ENCODE measurements at regions not wholly inside any gene's neighbourhood (a gene's known extent, or its start where the extent isn't known, plus 50 kb on each side); places are given as distances from the start of the nearest gene placed in this dataset.

DNA sequence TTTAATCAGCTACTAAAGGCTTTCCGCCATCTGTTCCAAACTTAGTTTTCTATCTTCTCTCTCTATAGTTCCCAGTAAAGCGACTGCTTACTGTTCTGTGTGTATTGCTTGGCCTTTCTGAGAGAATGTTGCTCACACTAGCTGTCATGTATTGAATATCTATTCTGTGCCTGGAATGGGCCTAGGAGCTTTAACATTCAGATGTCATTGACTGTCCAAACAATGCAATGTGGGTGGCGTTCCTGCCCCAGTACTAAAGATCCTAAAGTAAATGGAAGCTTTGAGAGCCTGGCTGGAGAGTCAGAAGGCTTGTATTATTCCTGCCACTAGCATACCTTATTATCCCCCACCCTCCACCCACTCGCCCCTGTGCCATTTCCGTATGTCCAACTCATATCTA, 163.5 kb downstream of the SDHAF3 start:
- TF ChIP-seq, protein P1, sequence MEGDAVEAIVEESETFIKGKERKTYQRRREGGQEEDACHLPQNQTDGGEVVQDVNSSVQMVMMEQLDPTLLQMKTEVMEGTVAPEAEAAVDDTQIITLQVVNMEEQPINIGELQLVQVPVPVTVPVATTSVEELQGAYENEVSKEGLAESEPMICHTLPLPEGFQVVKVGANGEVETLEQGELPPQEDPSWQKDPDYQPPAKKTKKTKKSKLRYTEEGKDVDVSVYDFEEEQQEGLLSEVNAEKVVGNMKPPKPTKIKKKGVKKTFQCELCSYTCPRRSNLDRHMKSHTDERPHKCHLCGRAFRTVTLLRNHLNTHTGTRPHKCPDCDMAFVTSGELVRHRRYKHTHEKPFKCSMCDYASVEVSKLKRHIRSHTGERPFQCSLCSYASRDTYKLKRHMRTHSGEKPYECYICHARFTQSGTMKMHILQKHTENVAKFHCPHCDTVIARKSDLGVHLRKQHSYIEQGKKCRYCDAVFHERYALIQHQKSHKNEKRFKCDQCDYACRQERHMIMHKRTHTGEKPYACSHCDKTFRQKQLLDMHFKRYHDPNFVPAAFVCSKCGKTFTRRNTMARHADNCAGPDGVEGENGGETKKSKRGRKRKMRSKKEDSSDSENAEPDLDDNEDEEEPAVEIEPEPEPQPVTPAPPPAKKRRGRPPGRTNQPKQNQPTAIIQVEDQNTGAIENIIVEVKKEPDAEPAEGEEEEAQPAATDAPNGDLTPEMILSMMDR (conservative IDR thresholded peaks at IDR 0.05) = no peak
- no peak overlapping the region for H3K27ac ChIP-seq

DNA sequence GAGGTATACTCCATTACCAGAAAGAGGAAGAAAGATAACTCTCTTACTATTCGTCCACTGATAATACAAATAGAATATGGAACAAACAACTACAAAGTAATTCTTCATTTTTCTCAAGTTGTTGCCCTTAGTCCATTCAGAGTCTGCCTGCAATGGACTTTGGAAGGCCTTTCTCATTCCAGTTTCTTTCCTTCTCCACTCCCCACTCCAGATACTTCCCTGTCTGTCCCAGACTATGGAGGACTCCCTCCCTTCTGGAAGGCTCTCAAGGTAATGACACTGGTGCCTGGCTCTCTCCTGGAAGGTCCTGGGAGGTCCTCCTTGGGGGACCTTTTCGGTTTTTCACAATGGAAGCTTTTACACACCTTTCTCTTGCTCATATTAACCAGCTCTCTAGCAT, 167.8 kb downstream of the SDHAF3 start:
- TF ChIP-seq, protein P1 (conservative IDR thresholded peaks at IDR 0.05) = no peak
- no peak overlapping the region for H3K27ac ChIP-seq

DNA sequence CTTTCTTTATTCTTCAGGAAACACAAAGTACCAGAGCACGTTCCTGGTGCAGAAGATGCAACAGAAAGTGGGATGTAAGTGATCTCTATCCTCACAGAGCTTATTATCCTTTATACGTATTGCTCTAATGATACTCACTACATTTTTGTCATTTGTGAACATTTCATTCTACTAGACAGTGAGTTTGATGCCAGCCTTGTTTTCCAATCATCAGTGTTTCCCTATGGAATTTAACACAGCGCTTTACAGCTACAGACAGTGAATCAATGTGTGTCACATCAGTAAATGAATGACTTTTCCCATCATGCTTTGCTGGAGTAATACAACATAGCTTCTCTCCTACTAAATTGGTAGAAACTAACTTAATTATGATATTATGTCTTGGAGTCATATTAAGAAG, 175.5 kb downstream of the SDHAF3 start:
- TF ChIP-seq, protein P1 (conservative IDR thresholded peaks at IDR 0.05) = no peak

DNA sequence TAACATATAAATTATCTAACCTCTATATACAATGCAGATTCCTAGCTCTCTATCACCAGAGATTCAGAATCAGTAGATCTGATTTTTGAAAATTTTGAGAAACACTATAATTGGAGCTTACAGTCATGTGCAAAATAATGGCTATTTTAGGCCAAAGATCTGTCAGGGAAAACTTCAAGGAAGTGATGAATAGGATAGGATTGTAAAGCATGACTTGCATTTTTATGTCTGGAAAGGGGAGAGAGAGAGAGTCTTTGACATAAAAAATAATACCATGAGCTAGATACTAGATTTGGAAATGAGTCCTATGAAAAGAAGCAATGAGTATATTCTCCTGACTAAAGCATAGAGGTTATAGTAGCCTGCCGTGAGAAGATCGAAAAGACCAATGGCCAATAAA, 181.1 kb downstream of the SDHAF3 start:
- H3K27ac ChIP-seq = no peak overlapping the region
- TF ChIP-seq, protein P1 (conservative IDR thresholded peaks at IDR 0.05) = no peak

More for the DNA sequence above, 175.5 kb downstream of the SDHAF3 start:
- no peak overlapping the region for H3K27ac ChIP-seq

DNA sequence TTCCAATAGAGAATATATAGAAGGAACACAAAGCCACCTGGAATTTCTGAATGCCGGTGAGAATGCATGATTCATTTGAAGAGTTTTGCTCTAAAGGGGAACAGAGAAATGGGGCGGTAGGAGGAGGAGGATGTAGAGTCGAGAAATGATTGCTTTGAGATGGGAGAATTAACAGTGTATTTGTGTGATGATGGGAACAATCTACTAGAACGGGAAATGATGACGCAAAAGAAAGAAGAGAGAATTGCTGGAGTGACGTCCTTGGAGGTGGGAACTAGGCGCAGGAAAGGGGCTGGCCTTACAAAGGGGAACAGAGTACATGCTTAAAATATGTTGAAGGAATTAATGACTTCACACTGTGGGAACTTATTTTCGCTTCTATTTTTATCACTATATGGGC, 188.1 kb downstream of the SDHAF3 start:
- TF ChIP-seq, protein P1 (conservative IDR thresholded peaks at IDR 0.05) = no peak
- no peak overlapping the region for H3K27ac ChIP-seq

DNA sequence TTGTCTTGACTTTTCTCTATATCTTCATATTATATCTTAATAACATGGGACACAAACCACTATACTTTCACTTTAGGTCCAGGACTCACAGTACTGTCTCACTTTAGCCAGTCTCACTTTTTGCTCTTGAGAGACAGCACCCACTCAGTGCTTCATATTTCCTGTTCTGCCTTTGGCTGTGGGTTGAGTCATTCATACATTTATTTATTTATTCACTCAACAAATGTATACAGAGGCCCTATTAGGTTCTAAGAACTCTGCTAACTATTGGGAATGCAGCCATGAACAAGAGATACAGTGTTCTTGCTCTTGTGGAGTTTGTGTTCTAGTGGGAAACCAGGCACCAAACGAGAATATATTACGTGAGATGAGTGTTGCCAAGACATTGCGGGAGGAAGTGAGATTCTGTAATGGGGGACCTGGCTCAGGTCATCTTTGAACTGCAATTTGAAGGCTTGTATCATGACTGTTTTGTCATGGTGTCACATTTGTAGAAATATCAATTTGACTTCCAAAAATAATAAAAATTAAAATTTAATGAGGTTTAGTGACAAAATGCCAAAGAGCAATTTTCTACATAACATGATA, 190.1 kb downstream of the SDHAF3 start:
- TF ChIP-seq, protein P1 (conservative IDR thresholded peaks at IDR 0.05) = no peak
- no peak overlapping the region for H3K27ac ChIP-seq

DNA sequence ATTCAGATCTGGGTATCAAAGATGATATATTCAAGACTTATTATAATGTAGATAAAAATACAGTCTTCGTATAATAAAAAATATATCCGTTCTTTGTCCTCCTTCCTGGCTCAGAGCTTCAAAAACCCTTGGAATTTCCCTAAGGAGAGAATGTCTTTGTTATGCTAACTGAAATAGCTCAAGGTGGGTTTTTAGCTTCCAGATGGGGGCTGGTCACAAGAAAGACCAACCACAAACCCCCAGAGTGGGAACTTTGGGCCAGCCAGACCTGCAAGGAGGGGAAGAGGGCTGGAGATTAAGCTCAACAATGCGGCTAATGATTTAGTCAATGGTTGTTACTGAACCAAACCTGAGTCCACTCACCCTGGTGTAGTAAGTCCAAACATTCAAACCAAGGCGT, 196.4 kb downstream of the SDHAF3 start:
- no peak overlapping the region for H3K27ac ChIP-seq
- TF ChIP-seq, protein P1 (conservative IDR thresholded peaks at IDR 0.05) = no peak

Data from VCaP (cell line).